VCaP (cell line): ENCODE measurements at regions not wholly inside any gene's neighbourhood (a gene's known extent, or its start where the extent isn't known, plus 50 kb on each side); places are given as distances from the start of the nearest gene placed in this dataset.

Experiments
- H3K27ac ChIP-seq: fragments of 450-650 bp; 2 replicates; pipeline ENCODE4 v1.5.1; 2017
- CTCF ChIP-seq: fragments of 450-650 bp; conservative IDR thresholded peaks from 2 replicates; pipeline ENCODE4 v1.5.1; 2017; ENCODE audit warnings: mild to moderate bottlenecking, moderate library complexity

- no peak for TF ChIP-seq CTCF
Observed at GRCh38 chr3:59644479-59645402, 594.9 kb upstream of the CFAP20DC start.

GRCh38 chr3:59641169-59641899, 591.5 kb upstream of the CFAP20DC start:
- no peak for TF ChIP-seq CTCF
- H3K27ac ChIP-seq, result no peak overlapping the region

More at GRCh38 chr3:59644479-59645402, 594.9 kb upstream of the CFAP20DC start:
- no peak overlapping the region for H3K27ac ChIP-seq

- TF ChIP-seq CTCF, result no peak
- no peak overlapping the region for H3K27ac ChIP-seq
Observed at GRCh38 chr3:59632760-59633573, 583.1 kb upstream of the CFAP20DC start.

GRCh38 chr3:59631482-59631881, 581.7 kb upstream of the CFAP20DC start:
- TF ChIP-seq CTCF, result no peak
- H3K27ac ChIP-seq, result no peak overlapping the region

- no peak overlapping the region for H3K27ac ChIP-seq
- no peak for TF ChIP-seq CTCF
Observed at GRCh38 chr3:59621037-59621436, 571.2 kb upstream of the CFAP20DC start.

- H3K27ac ChIP-seq, result no peak overlapping the region
- TF ChIP-seq CTCF, result no peak
Observed at GRCh38 chr3:59620325-59620724, 570.5 kb upstream of the CFAP20DC start.

GRCh38 chr3:59612444-59612715, 562.6 kb upstream of the CFAP20DC start:
- no peak for TF ChIP-seq CTCF
- H3K27ac ChIP-seq, result no peak overlapping the region
